Activated naive CD8-positive, alpha-beta T cell (primary cell): ENCODE measurements at regions not wholly inside any gene's neighbourhood (a gene's known extent, or its start where the extent isn't known, plus 50 kb on each side); places are given as distances from the start of the nearest gene placed in this dataset.

ENCODE experiments used
- H3K27ac Mint-ChIP-seq: one replicate; pipeline ENCODE4 v1.8.0; 2021; ENCODE audit warnings: mixed read lengths
- H3K27me3 Mint-ChIP-seq: one replicate; pipeline ENCODE4 v1.8.0; 2021; ENCODE audit warnings: mixed read lengths
- H3K36me3 Mint-ChIP-seq: one replicate; pipeline ENCODE4 v1.8.0; 2021; ENCODE audit warnings: mixed read lengths
- H3K4me1 Mint-ChIP-seq: one replicate; pipeline ENCODE4 v1.8.0; 2021; ENCODE audit warnings: low read depth, mixed read lengths
- H3K4me3 Mint-ChIP-seq: one replicate; pipeline ENCODE4 v1.8.0; 2021; ENCODE audit warnings: mild to moderate bottlenecking, mixed read lengths
- H3K9me3 Mint-ChIP-seq: one replicate; pipeline ENCODE4 v1.8.0; 2021; ENCODE audit warnings: low read depth, mixed read lengths

- Mint-ChIP-seq H3K4me3 (no peak overlapping the region), H3K27me3 (peaks cover 6% of the 10 kb centered on the region), H3K36me3 (no peaks in the 10 kb centered on the region), H3K9me3 (no peaks in the 10 kb centered on the region), H3K4me1 (no peaks in the 10 kb centered on the region), H3K27ac (no peak overlapping the region)
These were observed 58.6 kb downstream of the LIG4 start for GRCh38 chr13:108156749-108157148.

- H3K36me3 Mint-ChIP-seq: no peaks in the 10 kb centered on the region
- peaks cover 10% of the 10 kb centered on the region for H3K27me3 Mint-ChIP-seq
- no peaks in the 10 kb centered on the region for H3K9me3 Mint-ChIP-seq
- H3K27ac Mint-ChIP-seq: no peak overlapping the region
- H3K4me3 Mint-ChIP-seq: no peak overlapping the region
- no peaks in the 10 kb centered on the region for H3K4me1 Mint-ChIP-seq
These were observed 59.9 kb downstream of the LIG4 start for GRCh38 chr13:108155185-108156106.

GRCh38 chr13:108154421-108154858 is 60.9 kb downstream of the LIG4 start:
- no peak overlapping the region for H3K4me3 Mint-ChIP-seq
- H3K9me3 Mint-ChIP-seq: no peaks in the 10 kb centered on the region
- H3K27me3 Mint-ChIP-seq: peaks cover 10% of the 10 kb centered on the region
- H3K4me1 Mint-ChIP-seq: no peaks in the 10 kb centered on the region
- H3K36me3 Mint-ChIP-seq: no peaks in the 10 kb centered on the region
- H3K27ac Mint-ChIP-seq: no peak overlapping the region

- Mint-ChIP-seq H3K9me3 (no peaks in the 10 kb centered on the region), H3K4me3 (no peak overlapping the region), H3K4me1 (no peaks in the 10 kb centered on the region), H3K27me3 (peaks cover 11% of the 10 kb centered on the region), H3K27ac (no peak overlapping the region), H3K36me3 (no peaks in the 10 kb centered on the region)
These were observed 68.7 kb downstream of the LIG4 start for GRCh38 chr13:108146642-108147041.

- peaks cover 9% of the 10 kb centered on the region for H3K27me3 Mint-ChIP-seq
These were observed 72.5 kb downstream of the LIG4 start for GRCh38 chr13:108142702-108143436.

GRCh38 chr13:108137176-108137575 is 78.2 kb downstream of the LIG4 start:
- Mint-ChIP-seq H3K27me3 (peaks cover 7% of the 10 kb centered on the region), H3K4me3 (no peak overlapping the region), H3K36me3 (no peaks in the 10 kb centered on the region), H3K4me1 (no peaks in the 10 kb centered on the region), H3K27ac (no peak overlapping the region), H3K9me3 (no peaks in the 10 kb centered on the region)

More at GRCh38 chr13:108142702-108143436, 72.5 kb downstream of the LIG4 start:
- H3K27ac Mint-ChIP-seq: no peak overlapping the region
- no peaks in the 10 kb centered on the region for H3K36me3 Mint-ChIP-seq
- H3K4me1 Mint-ChIP-seq: no peaks in the 10 kb centered on the region
- no peaks in the 10 kb centered on the region for H3K9me3 Mint-ChIP-seq
- no peak overlapping the region for H3K4me3 Mint-ChIP-seq

- H3K36me3 Mint-ChIP-seq: no peaks in the 10 kb centered on the region
- no peaks in the 10 kb centered on the region for H3K9me3 Mint-ChIP-seq
- H3K27ac Mint-ChIP-seq: no peak overlapping the region
- H3K27me3 Mint-ChIP-seq: peaks cover 2% of the 10 kb centered on the region
- no peaks in the 10 kb centered on the region for H3K4me1 Mint-ChIP-seq
- H3K4me3 Mint-ChIP-seq: no peak overlapping the region
These were observed 87.9 kb downstream of the LIG4 start for GRCh38 chr13:108127406-108127805.

- no peak overlapping the region for H3K4me3 Mint-ChIP-seq
- no peaks in the 10 kb centered on the region for H3K4me1 Mint-ChIP-seq
- H3K9me3 Mint-ChIP-seq: no peaks in the 10 kb centered on the region
- H3K36me3 Mint-ChIP-seq: no peaks in the 10 kb centered on the region
- H3K27me3 Mint-ChIP-seq: peaks cover 2% of the 10 kb centered on the region
- H3K27ac Mint-ChIP-seq: no peak overlapping the region
These were observed 89.3 kb downstream of the LIG4 start for GRCh38 chr13:108126056-108126455.

GRCh38 chr13:108121406-108121805 is 93.9 kb downstream of the LIG4 start:
- no peaks in the 10 kb centered on the region for H3K9me3 Mint-ChIP-seq
- no peak overlapping the region for H3K27ac Mint-ChIP-seq
- H3K4me3 Mint-ChIP-seq: no peak overlapping the region
- H3K36me3 Mint-ChIP-seq: no peaks in the 10 kb centered on the region
- H3K27me3 Mint-ChIP-seq: peaks cover 4% of the 10 kb centered on the region
- no peaks in the 10 kb centered on the region for H3K4me1 Mint-ChIP-seq

GRCh38 chr13:108120856-108121255 is 94.5 kb downstream of the LIG4 start:
- Mint-ChIP-seq H3K4me3 (no peak overlapping the region), H3K27ac (no peak overlapping the region), H3K27me3 (peaks cover 4% of the 10 kb centered on the region)

GRCh38 chr13:108120302-108120701 is 95.0 kb downstream of the LIG4 start:
- no peak overlapping the region for H3K27ac Mint-ChIP-seq
- H3K4me1 Mint-ChIP-seq: no peaks in the 10 kb centered on the region
- H3K9me3 Mint-ChIP-seq: no peaks in the 10 kb centered on the region
- H3K4me3 Mint-ChIP-seq: no peak overlapping the region
- no peaks in the 10 kb centered on the region for H3K36me3 Mint-ChIP-seq
- H3K27me3 Mint-ChIP-seq: peaks cover 4% of the 10 kb centered on the region

More at GRCh38 chr13:108120856-108121255, 94.5 kb downstream of the LIG4 start:
- Mint-ChIP-seq H3K9me3 (no peaks in the 10 kb centered on the region), H3K4me1 (no peaks in the 10 kb centered on the region), H3K36me3 (no peaks in the 10 kb centered on the region)

- Mint-ChIP-seq H3K4me3 (no peak overlapping the region), H3K9me3 (peaks cover 3% of the 10 kb centered on the region), H3K27ac (no peak overlapping the region)
These were observed 99.6 kb downstream of the LIG4 start for GRCh38 chr13:108115738-108116137.

GRCh38 chr13:108113407-108113806 is 101.9 kb downstream of the LIG4 start:
- Mint-ChIP-seq H3K27me3 (no peaks in the 10 kb centered on the region), H3K36me3 (no peaks in the 10 kb centered on the region), H3K4me3 (no peak overlapping the region), H3K27ac (no peak overlapping the region), H3K9me3 (peaks cover 3% of the 10 kb centered on the region), H3K4me1 (no peaks in the 10 kb centered on the region)

More at GRCh38 chr13:108115738-108116137, 99.6 kb downstream of the LIG4 start:
- Mint-ChIP-seq H3K27me3 (peaks cover 2% of the 10 kb centered on the region), H3K4me1 (no peaks in the 10 kb centered on the region), H3K36me3 (no peaks in the 10 kb centered on the region)

- Mint-ChIP-seq H3K9me3 (no peaks in the 10 kb centered on the region), H3K36me3 (no peaks in the 10 kb centered on the region), H3K4me3 (no peak overlapping the region), H3K27me3 (no peaks in the 10 kb centered on the region), H3K4me1 (no peaks in the 10 kb centered on the region), H3K27ac (no peak overlapping the region)
These were observed 110.6 kb downstream of the LIG4 start for GRCh38 chr13:108104736-108105135.

- Mint-ChIP-seq H3K4me3 (no peak overlapping the region), H3K36me3 (no peaks in the 10 kb centered on the region), H3K9me3 (no peaks in the 10 kb centered on the region), H3K27me3 (peaks cover 4% of the 10 kb centered on the region), H3K4me1 (no peaks in the 10 kb centered on the region), H3K27ac (no peak overlapping the region)
These were observed 112.6 kb downstream of the LIG4 start for GRCh38 chr13:108102771-108103170.
